ENCODE measurements at regions not wholly inside any gene's neighbourhood (a gene's known extent, or its start where the extent isn't known, plus 50 kb on each side); places are given as distances from the start of the nearest gene placed in this dataset.
"Not testable (repeated sequence)": the region's sequence is repeated elsewhere in the genome, so short reads cannot be mapped to it uniquely, and the experiment has no call there.

DNA sequence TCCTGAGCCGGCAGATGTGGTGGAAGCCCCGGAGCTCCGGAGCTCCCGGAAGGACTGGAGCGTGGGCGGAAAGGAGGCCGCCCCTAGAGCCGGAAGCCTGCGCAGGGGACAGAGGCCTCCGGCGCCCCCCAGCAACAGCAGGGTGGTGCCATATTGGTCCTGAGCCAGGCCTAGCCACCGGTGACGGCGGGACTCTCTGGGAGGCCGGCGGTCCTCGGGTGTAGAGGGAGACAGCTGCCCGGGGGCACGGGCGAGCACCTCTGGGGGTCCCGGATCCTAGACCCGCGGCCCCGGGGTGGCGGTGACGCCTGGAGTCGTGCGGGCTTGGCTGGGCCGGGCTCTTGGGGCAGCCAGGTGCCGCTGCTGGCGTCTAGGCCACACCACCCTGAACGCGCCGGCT, 1472.2 kb downstream of the FOXD4L5 start:
- not testable (repeated sequence) for DNase-seq

DNA sequence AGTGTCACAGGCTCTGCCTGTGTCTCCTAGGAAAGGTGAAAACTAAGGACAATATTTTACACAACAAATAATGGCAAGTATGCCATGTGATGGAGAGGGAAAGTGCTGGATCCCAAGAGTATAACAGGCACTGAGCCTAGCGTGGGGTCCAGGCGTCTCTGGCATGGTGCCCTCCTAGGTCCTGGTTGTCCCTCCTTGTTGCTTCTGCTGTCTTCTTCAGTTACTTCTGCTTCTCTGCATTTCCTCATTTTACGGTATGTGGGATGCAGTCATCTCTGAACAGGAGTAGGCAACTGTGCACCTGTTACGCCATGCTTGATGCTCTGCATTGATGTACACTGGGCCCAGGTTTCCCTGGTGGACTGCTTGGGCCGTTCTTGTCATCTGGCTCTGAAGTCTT, 1480.8 kb downstream of the FOXD4L5 start:
- DNase-seq: not testable (repeated sequence)

DNA sequence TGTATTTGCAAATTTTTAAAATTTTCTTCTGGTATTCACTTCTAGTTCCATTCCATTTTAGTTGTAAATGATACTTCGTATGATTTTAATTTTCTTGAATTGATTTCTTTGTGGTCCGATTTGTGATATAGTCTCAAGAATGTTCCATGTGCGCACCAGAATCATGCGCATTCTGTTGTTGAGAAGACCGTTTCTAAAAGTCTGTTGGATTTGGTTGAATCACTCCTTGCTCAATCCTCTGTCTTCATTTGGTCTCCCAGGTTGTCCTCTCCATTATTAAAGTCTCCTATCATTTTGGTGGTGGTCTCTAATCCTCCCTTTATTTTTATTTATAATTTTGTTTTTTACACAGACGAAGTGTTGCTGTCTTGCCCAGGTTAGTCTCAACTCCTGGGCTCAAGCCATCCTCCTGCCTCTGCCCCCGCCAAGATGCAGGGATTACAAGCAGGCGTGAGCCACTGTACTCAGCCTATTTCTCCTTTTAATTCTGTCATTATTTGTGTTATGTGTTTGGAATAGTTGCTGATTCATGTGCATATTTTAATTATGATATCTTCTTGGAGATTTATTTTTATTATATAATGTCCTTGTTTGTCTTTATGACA, 1490.8 kb downstream of the FOXD4L5 start:
- not testable (repeated sequence) for DNase-seq

DNA sequence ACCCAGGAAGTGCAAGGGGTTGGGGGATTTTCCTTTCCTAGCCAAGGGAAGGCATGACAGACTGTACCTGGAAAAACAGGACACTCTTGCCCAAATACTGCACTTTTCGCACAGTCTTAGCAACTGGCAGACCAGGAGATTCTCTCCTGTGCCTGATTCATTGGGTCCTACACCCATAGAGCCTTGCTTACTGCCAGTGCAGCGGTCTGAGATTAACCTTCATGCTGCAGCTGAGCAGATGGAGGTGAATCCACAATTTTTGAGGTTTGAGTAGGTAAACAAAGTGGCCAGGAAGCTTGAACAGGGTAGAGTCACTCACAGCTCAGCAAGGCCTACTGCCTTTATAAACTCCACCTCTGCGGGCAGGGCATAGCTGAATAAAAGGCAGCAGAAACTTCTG, 1497.6 kb downstream of the FOXD4L5 start:
- not testable (repeated sequence) for DNase-seq

DNA sequence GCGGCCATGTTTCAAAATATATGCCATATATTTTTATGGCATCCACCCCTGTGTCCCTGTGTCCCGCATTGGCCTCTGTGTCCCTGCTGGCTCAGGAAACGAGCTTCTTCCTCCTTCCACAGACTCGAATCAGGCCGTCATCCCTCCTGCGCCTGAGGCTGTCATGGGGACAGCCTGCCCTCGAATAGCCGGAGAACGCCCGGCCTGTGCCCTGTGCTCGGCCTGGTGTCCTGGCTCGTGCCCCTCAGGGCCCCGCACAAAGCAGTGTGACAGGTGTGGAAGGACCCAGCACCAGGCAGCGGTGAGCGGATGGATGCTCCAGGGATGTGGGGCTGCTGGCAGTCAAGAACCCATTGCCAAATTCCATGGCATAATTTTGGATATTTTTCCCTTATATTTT, 1500.0 kb downstream of the FOXD4L5 start:
- not testable (repeated sequence) for DNase-seq

DNA sequence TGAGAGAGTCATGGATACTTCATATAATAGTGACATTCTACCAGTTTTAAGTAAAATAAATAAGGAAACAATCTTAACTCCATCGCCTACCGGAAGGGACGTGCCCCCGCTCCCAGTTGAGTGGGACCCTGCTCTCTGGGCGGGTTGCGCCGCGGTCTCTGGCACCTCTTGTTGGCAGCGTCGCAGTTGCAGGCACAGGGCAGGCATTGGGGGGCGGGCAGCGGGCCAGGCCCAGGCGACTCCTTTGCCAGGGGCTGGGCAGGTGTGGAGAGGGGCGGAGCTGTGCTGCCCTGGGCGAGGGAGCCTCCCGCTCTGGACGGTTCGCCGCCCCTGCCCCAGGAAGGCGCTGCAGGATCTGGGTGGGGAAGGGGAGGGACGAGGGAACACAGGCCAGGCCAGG, 1500.6 kb downstream of the FOXD4L5 start:
- not testable (repeated sequence) for DNase-seq

DNA sequence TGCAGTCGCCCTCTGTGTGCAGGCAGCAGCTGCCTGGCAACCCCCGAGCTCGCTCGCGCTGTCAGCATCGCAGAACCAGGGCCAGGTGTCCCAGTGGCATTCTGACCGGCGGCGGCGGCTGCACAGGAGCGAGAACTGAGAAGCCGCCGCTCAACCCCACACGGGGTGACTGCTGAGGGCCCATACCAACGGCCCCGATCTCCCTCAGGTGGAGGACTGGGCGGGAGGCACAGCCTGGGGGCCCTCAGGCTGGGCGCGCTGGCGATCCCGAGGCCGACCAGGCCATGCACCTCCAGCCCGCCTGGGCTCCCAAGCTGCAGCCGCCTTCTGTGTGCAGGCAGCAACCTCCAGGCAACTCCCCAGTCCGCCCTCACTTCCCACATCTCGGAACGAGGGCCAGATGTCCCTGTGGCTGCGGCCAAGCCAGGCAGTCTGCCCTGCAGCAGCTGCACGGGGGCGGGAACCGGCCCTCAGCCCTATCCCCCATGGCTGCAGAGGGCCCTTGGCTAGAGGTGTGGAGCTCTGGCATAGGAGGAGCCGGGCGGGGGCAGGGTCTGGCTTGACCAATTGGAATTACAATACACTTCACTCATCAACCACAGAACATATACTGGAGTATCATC, 1503.1 kb downstream of the FOXD4L5 start:
- DNase-seq: not testable (repeated sequence)

DNA sequence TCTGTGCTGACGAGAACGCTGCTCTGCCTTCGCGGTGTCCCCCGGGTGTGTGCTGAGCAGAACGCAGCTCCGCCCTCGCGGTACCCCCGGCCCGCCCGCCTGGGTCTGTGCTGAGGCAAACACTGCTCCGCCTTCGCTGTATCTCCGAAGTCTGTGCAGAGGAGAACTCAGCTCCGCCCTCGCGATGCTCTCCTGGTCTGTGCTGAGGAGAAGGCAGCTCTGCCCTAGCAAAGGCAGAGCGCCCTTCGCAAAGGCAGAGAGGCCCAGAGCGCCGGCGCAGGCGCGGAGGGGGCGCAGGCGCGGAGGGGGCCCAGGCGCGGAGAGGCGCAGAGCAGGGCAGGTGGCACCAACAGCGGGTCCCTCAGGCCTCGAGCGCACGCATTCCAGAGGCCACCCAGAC, 1503.6 kb downstream of the FOXD4L5 start:
- not testable (repeated sequence) for DNase-seq

DNA sequence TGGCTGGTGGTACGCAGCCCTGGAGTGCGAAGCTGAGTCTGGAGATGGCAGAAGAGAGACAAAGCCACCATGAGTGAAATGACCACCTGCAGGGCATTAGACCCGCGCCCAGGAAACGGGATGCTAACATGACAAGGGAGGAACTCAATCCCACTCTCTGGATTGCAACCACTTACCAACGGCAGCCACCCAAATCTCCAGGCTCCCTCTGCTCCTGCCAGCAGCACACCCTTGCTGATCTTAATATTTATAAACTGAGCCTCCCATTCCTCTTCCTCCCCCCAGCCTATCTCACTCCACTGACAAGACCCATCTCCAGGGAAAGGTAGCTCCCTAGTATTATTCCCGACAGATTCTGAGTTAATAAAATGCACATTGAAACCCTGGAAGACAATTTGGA, 1508.8 kb downstream of the FOXD4L5 start:
- not testable (repeated sequence) for DNase-seq

DNA sequence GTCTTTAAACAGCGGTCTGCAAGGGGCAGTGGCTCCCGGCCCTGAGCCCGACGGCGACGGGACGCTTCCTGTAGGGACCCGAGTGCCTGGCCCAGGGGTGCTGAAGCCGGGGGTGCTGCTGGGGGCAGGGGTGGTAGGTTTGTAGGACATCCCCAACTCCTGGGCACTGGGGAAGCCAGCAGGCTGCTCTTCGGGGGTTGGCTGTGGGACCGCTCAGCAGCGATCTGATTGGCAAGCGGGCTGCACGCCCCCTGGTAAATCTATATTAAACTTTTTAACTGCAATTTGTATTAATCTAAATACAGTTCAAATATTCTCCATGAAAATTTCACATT, 1510.0 kb downstream of the FOXD4L5 start:
- not testable (repeated sequence) for DNase-seq

DNA sequence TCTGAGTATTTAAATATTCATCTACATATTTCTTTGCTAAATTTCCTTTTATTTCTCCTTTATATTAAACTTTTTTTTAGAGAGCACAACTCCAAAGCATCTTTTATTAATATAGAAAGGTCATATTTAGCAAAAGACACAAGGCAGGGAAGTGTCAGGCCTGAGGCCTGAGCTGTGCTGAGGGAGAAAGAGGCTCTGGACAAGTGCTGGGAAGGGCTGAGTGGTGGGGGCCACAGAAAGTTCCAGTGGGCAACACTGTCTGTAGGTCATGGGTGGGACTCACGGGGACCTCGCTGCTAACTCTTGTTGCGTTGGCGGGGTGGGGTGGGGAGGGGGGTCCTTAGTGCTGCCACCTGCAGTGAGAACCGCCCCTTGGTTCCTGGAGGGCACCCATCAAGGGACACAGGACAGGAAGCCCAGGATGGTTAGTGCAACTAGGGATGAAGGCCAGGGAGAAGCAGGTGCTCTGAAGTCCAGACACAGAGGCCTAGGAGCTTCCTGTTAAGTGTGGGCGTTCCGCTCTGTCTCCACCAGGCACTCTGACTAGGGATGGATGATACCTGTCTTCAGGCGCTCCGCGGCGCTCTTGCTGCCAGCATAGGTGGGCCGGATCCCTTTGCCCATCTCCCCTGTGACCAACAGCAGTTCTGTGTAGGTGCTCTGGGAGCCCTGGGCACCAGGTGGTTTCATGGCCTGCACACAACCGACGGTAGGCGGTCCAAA, 1510.5 kb downstream of the FOXD4L5 start:
- not testable (repeated sequence) for DNase-seq

DNA sequence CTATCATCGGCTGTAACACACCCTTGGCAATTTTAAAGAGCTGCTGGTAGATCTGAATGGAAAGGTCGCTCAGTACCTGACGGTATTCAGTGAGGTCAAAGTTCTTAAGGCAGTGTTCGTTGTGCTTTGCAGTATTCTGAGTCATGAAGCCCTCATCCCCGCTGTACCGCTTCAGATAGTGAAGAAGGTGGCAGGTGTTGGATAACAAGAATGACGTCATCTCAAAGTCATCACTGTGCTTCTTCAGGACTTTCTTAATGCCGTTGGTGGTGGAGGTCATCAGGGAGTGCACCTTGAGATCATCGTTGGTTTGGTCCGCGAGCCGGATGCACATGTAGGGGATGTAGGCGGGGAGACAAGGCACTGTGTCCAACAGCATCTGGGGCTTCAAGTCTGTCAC, 1522.8 kb downstream of the FOXD4L5 start:
- not testable (repeated sequence) for DNase-seq

DNA sequence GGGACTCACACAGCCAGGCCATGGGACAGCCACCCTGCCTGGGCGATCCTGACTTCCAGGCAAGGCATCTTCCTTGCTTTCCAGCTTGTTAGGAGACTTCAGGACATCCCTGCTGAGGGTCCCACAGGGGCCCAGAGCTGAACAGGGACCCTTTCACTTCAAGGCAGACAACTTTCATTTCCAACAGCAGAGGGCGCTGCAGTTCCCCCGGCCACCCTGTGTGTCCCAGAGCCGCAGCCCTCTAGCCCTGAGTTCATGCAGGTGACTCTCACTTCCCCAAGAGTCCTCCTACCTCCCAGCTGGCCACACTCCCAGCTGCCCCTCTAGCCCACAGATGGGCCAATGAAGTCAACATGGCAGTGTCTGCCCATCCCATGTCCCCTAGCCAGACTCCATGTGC, 1556.0 kb downstream of the FOXD4L5 start:
- not testable (repeated sequence) for DNase-seq

DNA sequence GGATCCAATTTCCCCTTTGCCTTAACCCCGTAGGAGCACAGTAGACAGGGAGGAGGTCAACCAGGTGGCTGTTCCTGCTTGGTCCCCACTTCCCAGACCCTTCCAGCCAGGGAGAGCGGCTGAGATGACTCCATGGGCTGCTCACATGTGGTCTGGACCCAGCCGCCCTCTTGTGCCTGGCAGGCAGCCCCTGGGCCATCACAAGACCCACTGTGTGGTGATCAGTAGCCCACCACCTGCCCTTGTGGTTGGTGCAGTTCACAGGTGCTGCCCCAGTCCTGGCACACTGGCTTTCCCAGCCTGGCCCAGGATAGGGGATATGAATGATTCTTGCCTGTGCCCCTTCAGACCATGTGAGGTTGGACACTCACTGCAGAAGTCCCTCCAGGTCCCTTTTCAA, 1556.7 kb downstream of the FOXD4L5 start:
- DNase-seq: no peak

DNA sequence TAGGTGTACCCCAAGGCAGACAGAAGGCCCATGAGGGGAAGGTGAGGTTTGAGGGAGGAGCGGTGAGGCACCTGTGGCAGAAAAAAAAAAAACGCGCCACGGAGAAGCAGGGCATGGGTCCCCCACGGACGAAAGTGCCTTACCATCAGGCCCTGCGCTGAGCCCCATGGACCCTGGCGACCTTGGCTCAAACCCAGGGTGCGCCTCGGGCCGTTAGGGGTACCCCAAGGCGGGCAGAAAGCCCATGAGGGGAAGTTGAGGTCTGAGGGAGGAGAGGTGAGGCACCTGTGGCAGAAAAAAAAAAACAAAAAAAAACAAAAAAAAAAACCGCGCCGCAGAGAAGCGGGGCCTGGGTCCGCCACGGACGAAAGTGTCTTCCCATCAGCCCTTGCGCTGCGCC, 1576.7 kb downstream of the FOXD4L5 start:
- DNase-seq: not testable (repeated sequence)

DNA sequence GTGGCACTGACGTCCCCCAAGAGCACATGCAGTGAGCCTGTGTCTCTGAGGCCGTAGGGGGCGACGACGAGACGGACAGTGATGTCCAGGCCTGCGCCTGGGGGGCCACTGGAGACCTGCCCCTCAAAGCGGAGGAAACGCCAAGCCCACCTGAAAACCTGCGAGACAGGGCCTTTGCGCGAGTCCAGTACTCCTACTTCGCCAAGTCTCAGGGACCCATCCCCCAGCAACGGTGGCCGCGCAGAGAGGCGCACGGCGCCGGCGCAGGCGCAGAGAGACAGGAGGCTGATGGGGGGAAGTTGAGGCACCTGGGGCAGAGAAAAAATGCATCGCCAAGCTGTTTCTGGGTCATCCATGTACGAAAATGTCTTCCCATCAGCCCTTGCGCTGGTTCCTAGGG, 1580.6 kb downstream of the FOXD4L5 start:
- not testable (repeated sequence) for DNase-seq

DNA sequence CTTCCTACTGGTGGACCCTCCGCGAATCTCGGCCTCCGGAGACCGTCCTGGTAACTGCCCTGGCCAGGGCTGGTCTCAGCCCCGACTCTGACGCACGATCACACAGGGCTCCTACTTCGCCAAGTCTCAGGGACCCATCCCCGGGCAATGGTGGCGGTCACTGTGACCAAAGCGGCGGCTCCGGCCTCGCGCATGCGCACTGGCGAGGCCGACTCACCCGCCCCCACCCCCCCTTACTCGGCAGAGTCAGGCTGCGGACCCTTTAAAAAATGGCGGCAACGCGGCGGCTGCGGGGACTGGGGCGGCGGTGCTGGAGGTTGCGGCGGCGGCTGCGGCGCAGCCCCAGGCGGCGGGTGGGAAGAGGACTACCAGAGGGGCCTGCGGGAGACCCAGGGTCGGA, 1581.3 kb downstream of the FOXD4L5 start:
- DNase-seq: peak in 3 of 56 donors; percentile 4 to 17 (median 13)

DNA sequence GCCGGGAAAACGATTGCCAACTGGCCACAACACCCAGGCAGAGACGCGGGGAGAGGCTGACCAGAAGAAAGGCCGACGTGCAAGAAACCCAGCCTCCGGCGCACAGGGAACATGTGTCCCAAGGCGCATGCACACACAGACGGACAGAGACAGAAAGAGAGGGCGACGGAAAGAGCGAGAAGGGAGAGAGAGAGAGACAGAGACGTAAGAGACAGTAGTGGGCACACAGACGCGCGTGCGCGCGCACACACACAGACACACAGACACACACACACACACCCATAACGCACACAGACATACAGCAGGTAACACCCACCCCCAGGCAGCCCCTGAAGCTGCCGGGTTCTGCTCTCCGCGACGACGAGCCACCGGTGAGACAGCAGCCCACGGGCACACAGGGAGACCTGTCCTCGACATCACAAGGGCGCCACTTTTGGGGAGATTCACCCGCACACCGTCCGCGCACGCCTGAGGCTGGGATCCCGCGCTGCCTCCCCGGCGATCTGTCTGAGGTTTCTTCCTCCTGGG, 1581.8 kb downstream of the FOXD4L5 start:
- DNase-seq: not testable (repeated sequence)

Measured in nucleus accumbens (tissue), 56 donors.